H9 (cell line): ENCODE measurements at regions not wholly inside any gene's neighbourhood (a gene's known extent, or its start where the extent isn't known, plus 50 kb on each side); places are given as distances from the start of the nearest gene placed in this dataset.

Experiments
- DNase-seq: peaks from one replicate; pipeline ENCODE4 v3.0.0-alpha.2; 2017
- H2AFZ ChIP-seq: one replicate; pipeline ENCODE4 v1.6.1; 2013; ENCODE audit warnings: mild to moderate bottlenecking, low read length, control low read depth, moderate library complexity
- H2AK5ac ChIP-seq: 2 replicates; pipeline ENCODE4 v1.6.1; 2013; ENCODE audit warnings: low read length, control low read depth, mixed read lengths; ENCODE audit not compliant: insufficient read length
- H2BK120ac ChIP-seq: one replicate; pipeline ENCODE4 v1.6.1; 2013; ENCODE audit warnings: low read depth, mild to moderate bottlenecking, low read length, control low read depth, inconsistent platforms; ENCODE audit not compliant: poor library complexity, severe bottlenecking
- H2BK12ac ChIP-seq: 2 replicates; pipeline ENCODE4 v1.6.1; 2013; ENCODE audit warnings: low read length, control low read depth, mixed read lengths, low read depth; ENCODE audit not compliant: insufficient read length
- H2BK15ac ChIP-seq: 2 replicates; pipeline ENCODE4 v1.6.1; 2013; ENCODE audit warnings: low read depth, low read length, control low read depth
- H2BK20ac ChIP-seq: one replicate; pipeline ENCODE4 v1.6.1; 2013; ENCODE audit warnings: low read depth, mild to moderate bottlenecking, low read length, control low read depth, inconsistent platforms; ENCODE audit not compliant: poor library complexity, severe bottlenecking
- H2BK5ac ChIP-seq: 2 replicates; pipeline ENCODE4 v1.6.1; 2013; ENCODE audit warnings: low read length, control low read depth, mixed read lengths; ENCODE audit not compliant: insufficient read length
- H3K14ac ChIP-seq: 2 replicates; pipeline ENCODE4 v1.6.1; 2013; ENCODE audit warnings: low read length, control low read depth; ENCODE audit not compliant: insufficient read depth
- H3K18ac ChIP-seq: 2 replicates; pipeline ENCODE4 v1.6.1; 2013; ENCODE audit warnings: low read depth, mild to moderate bottlenecking, mixed read lengths, low read length, control low read depth; ENCODE audit not compliant: insufficient read length
- H3K23ac ChIP-seq: 2 replicates; pipeline ENCODE4 v1.6.1; 2013; ENCODE audit warnings: low read length, control low read depth, mixed read lengths, low read depth; ENCODE audit not compliant: insufficient read length
- H3K23me2 ChIP-seq: 2 replicates; pipeline ENCODE4 v1.6.1; 2013; ENCODE audit warnings: low read depth, mild to moderate bottlenecking, mixed read lengths, low read length, control low read depth; ENCODE audit not compliant: insufficient read length, poor library complexity, severe bottlenecking
- H3K27ac ChIP-seq: 2 replicates; pipeline ENCODE4 v1.5.1; 2013; ENCODE audit warnings: low read length, control low read depth, mixed read lengths, low read depth; ENCODE audit not compliant: insufficient read length
- H3K27me3 ChIP-seq: 2 replicates; pipeline ENCODE4 v1.6.1; 2013; ENCODE audit warnings: low read length, control low read depth, inconsistent platforms; ENCODE audit not compliant: insufficient read depth
- H3K4ac ChIP-seq: 2 replicates; pipeline ENCODE4 v1.6.1; 2013; ENCODE audit warnings: low read depth, mild to moderate bottlenecking, control low read depth, inconsistent platforms, low read length, moderate library complexity
- H3K4me1 ChIP-seq: 2 replicates; pipeline ENCODE4 v1.6.1; 2013; ENCODE audit warnings: low read length, control low read depth, inconsistent platforms; ENCODE audit not compliant: insufficient read depth
- H3K4me2 ChIP-seq: 2 replicates; pipeline ENCODE4 v1.6.1; 2013; ENCODE audit warnings: low read length, control low read depth, mixed read lengths; ENCODE audit not compliant: insufficient read length, insufficient read depth
- H3K56ac ChIP-seq: 2 replicates; pipeline ENCODE4 v1.6.1; 2013; ENCODE audit warnings: low read depth, mild to moderate bottlenecking, mixed read lengths, low read length, control low read depth; ENCODE audit not compliant: insufficient read length
- H3K79me1 ChIP-seq: 2 replicates; pipeline ENCODE4 v1.6.1; 2013; ENCODE audit warnings: low read depth, mild to moderate bottlenecking, moderate library complexity, low read length, control low read depth, inconsistent platforms; ENCODE audit not compliant: insufficient read depth, poor library complexity, severe bottlenecking
- H3K79me2 ChIP-seq: 2 replicates; pipeline ENCODE4 v1.6.1; 2013; ENCODE audit warnings: low read length, control low read depth, inconsistent platforms; ENCODE audit not compliant: insufficient read depth
- H3K9ac ChIP-seq: 2 replicates; pipeline ENCODE4 v1.6.1; 2013; ENCODE audit warnings: low read length, control low read depth, mixed read lengths; ENCODE audit not compliant: insufficient read length; ENCODE audit errors: extremely low read depth
- H3K9me3 ChIP-seq: one replicate; pipeline ENCODE4 v1.6.1; 2013; ENCODE audit warnings: low read depth, low read length, inconsistent platforms; ENCODE audit not compliant: control insufficient read depth
- H3T11ph ChIP-seq: one replicate; pipeline ENCODE4 v1.6.1; 2013; ENCODE audit warnings: mild to moderate bottlenecking, low read length, control low read depth, inconsistent platforms
- H4K20me1 ChIP-seq: one replicate; pipeline ENCODE4 v1.6.1; 2013; ENCODE audit not compliant: control insufficient read depth, insufficient read length, insufficient read depth
- H4K5ac ChIP-seq: 2 replicates; pipeline ENCODE4 v1.6.1; 2013; ENCODE audit warnings: low read depth, mild to moderate bottlenecking, mixed read lengths, low read length, control low read depth; ENCODE audit not compliant: insufficient read length
- H4K8ac ChIP-seq: replicated peaks from 2 replicates; pipeline ENCODE4 v1.6.1; 2013; ENCODE audit warnings: low read length, control low read depth, mixed read lengths, low read depth; ENCODE audit not compliant: insufficient read length
- H4K91ac ChIP-seq: 2 replicates; pipeline ENCODE4 v1.6.1; 2013; ENCODE audit warnings: low read depth, mild to moderate bottlenecking, moderate library complexity, mixed read lengths, low read length, control low read depth; ENCODE audit not compliant: insufficient read length
- H3K27ac Mint-ChIP-seq, 3 experiments: 2 replicates in 2 of 3; 3 replicates in 1 of 3; pipeline ENCODE4 v1.8.0; 2020 to 2021; ENCODE audit warnings: mixed read lengths in 3 of 3, mild to moderate bottlenecking in 1 of 3, moderate library complexity in 1 of 3
- H3K27me3 Mint-ChIP-seq: 2 replicates; pipeline ENCODE4 v1.8.0; 2021; ENCODE audit warnings: low read depth, mild to moderate bottlenecking, moderate library complexity, mixed read lengths
- H3K36me3 Mint-ChIP-seq, 3 experiments: 2 replicates in 2 of 3; 3 replicates in 1 of 3; pipeline ENCODE4 v1.8.0; 2020 to 2021; ENCODE audit warnings: low read depth in 3 of 3, mixed read lengths in 3 of 3; ENCODE audit not compliant: insufficient read depth in 1 of 3
- H3K4me1 Mint-ChIP-seq, 2 experiments: 2 replicates each; pipeline ENCODE4 v1.8.0; 2020; ENCODE audit warnings: mixed read lengths in 2 of 2
- H3K4me3 Mint-ChIP-seq, 2 experiments: 2 replicates in 1 of 2; 3 replicates in 1 of 2; pipeline ENCODE4 v1.8.0; 2020 to 2021; ENCODE audit warnings: mild to moderate bottlenecking in 2 of 2, mixed read lengths in 2 of 2, moderate library complexity in 1 of 2
- H3K9me3 Mint-ChIP-seq, 2 experiments: 2 replicates in 1 of 2; 3 replicates in 1 of 2; pipeline ENCODE4 v1.8.0; 2020; ENCODE audit warnings: mild to moderate bottlenecking in 2 of 2, mixed read lengths in 2 of 2, moderate library complexity in 1 of 2
- CTCF ChIP-seq: fragments of 200-600 bp; sonication (generic); conservative IDR thresholded peaks from 3 replicates; pipeline ENCODE4 v1.8.0; 2021; ENCODE audit warnings: antibody characterized with exemption, mild to moderate bottlenecking
- WGBS: extraction: QIAGEN DNeasy Blood & Tissue Kit; methylation state at CpG from one replicate; pipeline ENCODE4 v1.1.7; 2013; ENCODE audit warnings: missing lambda C conversion rate, low lambda C conversion rate, mixed read lengths; ENCODE audit not compliant: insufficient read length; ENCODE audit errors: extremely low coverage; 5-methylcytosine and 5-hydroxymethylcytosine counted together

GRCh38 chr4:74638689-74639088, 155.6 kb downstream of the BTC start:
- no CpG with 5 or more reads among the region's 3 CpGs for WGBS

More at GRCh38 chr4:74638689-74639088, 155.6 kb downstream of the BTC start:
- H3K18ac ChIP-seq = no peak overlapping the region
- no peak overlapping the region for H2BK12ac ChIP-seq
- DNase-seq = no peak
- H2BK20ac ChIP-seq = no peak overlapping the region
- H3K14ac ChIP-seq = no peak overlapping the region
- Mint-ChIP-seq H3K9me3 (no peaks in the 10 kb centered on the region), H3K27me3 (no peaks in the 10 kb centered on the region), H3K4me3 (no peak overlapping the region), H3K4me1 (no peaks in the 10 kb centered on the region), H3K36me3 (no peaks in the 10 kb centered on the region), H3K27ac (no peak overlapping the region; a peak in 2 of 7 replicates)
- H3K9me3 ChIP-seq = no peaks in the 10 kb centered on the region
- H4K8ac ChIP-seq = no peak overlapping the region
- no peak overlapping the region for H2AK5ac ChIP-seq
- no peak overlapping the region for H3K23ac ChIP-seq
- H4K20me1 ChIP-seq = no peaks in the 10 kb centered on the region
- H2BK5ac ChIP-seq = no peak overlapping the region
- TF ChIP-seq CTCF = no peak
- no peaks in the 10 kb centered on the region for H3K4me1 ChIP-seq
- H2AFZ ChIP-seq = no peak overlapping the region
- H3K4ac ChIP-seq = no peak overlapping the region
- H3K23me2 ChIP-seq = no peaks in the 10 kb centered on the region
- no peak overlapping the region for H4K5ac ChIP-seq
- no peak overlapping the region for H2BK120ac ChIP-seq
- H3T11ph ChIP-seq = no peak overlapping the region
- no peaks in the 10 kb centered on the region for H3K27me3 ChIP-seq
- no peaks in the 10 kb centered on the region for H3K79me1 ChIP-seq
- no peak overlapping the region for H3K56ac ChIP-seq
- H3K9ac ChIP-seq = no peak overlapping the region
- H3K79me2 ChIP-seq = no peaks in the 10 kb centered on the region
- H2BK15ac ChIP-seq = no peak overlapping the region
- no peak overlapping the region for H4K91ac ChIP-seq
- H3K4me2 ChIP-seq = no peak overlapping the region
- H3K27ac ChIP-seq = no peak overlapping the region
